ENCODE measurements at regions not wholly inside any gene's neighbourhood (a gene's known extent, or its start where the extent isn't known, plus 50 kb on each side); places are given as distances from the start of the nearest gene placed in this dataset.

- Histone ChIP-seq H3K4me3 (ENCODE audit: low read length) (no peak overlapping the region), H2AFZ (ENCODE audit: low read depth, low read length) (no peak overlapping the region), H3K27ac (ENCODE audit: low read length) (no peak overlapping the region), H3K4me1 (ENCODE audit: low read length) (no peaks in the 10 kb centered on the region), H4K20me1 (ENCODE audit: insufficient read depth, low read length) (no peaks in the 10 kb centered on the region), H3K4me2 (ENCODE audit: low read length) (no peak overlapping the region), H3K9me3 (ENCODE audit: insufficient read depth, low read length) (no peaks in the 10 kb centered on the region), H3K27me3 (ENCODE audit: low read depth, low read length) (peaks cover 15% of the 10 kb centered on the region), H3K36me3 (replicated peaks; ENCODE audit: low read depth, low read length) (no peaks in the 10 kb centered on the region), H3K79me2 (ENCODE audit: low read length) (no peaks in the 10 kb centered on the region), H3K9ac (ENCODE audit: low read length) (no peak overlapping the region)
- TF ChIP-seq EZH2phosphoT487 (IDR thresholded peaks at IDR 0.05; ENCODE audit: low read depth) (no peak), CTCF (IDR thresholded peaks at IDR 0.05; ENCODE audit: low read depth, low read length) (no peak)
Measured at GRCh38 chr22:27168681-27169080, 511.3 kb downstream of the MIAT start.

- no peak overlapping the region for H3K9ac ChIP-seq (ENCODE audit: low read length)
- TF ChIP-seq CTCF (IDR thresholded peaks at IDR 0.05; ENCODE audit: low read depth, low read length) (no peak), EZH2phosphoT487 (IDR thresholded peaks at IDR 0.05; ENCODE audit: low read depth) (no peak)
- H3K79me2 ChIP-seq (ENCODE audit: low read length) = no peaks in the 10 kb centered on the region
- H3K9me3 ChIP-seq (ENCODE audit: insufficient read depth, low read length) = no peaks in the 10 kb centered on the region
- no peaks in the 10 kb centered on the region for H3K4me1 ChIP-seq (ENCODE audit: low read length)
- no peak overlapping the region for H3K4me3 ChIP-seq (ENCODE audit: low read length)
- H3K36me3 ChIP-seq (replicated peaks; ENCODE audit: low read depth, low read length) = no peaks in the 10 kb centered on the region
- no peak overlapping the region for H3K27ac ChIP-seq (ENCODE audit: low read length)
- H2AFZ ChIP-seq (ENCODE audit: low read depth, low read length) = no peak overlapping the region
- no peak overlapping the region for H3K4me2 ChIP-seq (ENCODE audit: low read length)
- no peaks in the 10 kb centered on the region for H4K20me1 ChIP-seq (ENCODE audit: insufficient read depth, low read length)
- H3K27me3 ChIP-seq (ENCODE audit: low read depth, low read length) = peaks cover 18% of the 10 kb centered on the region
Measured at GRCh38 chr22:27170491-27170890, 513.1 kb downstream of the MIAT start.

GRCh38 chr22:27171212-27171611, 513.8 kb downstream of the MIAT start:
- no peak overlapping the region for H3K4me2 ChIP-seq (ENCODE audit: low read length)
- no peak overlapping the region for H2AFZ ChIP-seq (ENCODE audit: low read depth, low read length)
- H3K36me3 ChIP-seq (replicated peaks; ENCODE audit: low read depth, low read length) = no peaks in the 10 kb centered on the region
- H4K20me1 ChIP-seq (ENCODE audit: insufficient read depth, low read length) = no peaks in the 10 kb centered on the region
- TF ChIP-seq EZH2phosphoT487 (IDR thresholded peaks at IDR 0.05; ENCODE audit: low read depth) (no peak), CTCF (IDR thresholded peaks at IDR 0.05; ENCODE audit: low read depth, low read length) (no peak)
- no peaks in the 10 kb centered on the region for H3K9me3 ChIP-seq (ENCODE audit: insufficient read depth, low read length)
- peaks cover 20% of the 10 kb centered on the region for H3K27me3 ChIP-seq (ENCODE audit: low read depth, low read length)
- no peak overlapping the region for H3K9ac ChIP-seq (ENCODE audit: low read length)
- H3K27ac ChIP-seq (ENCODE audit: low read length) = no peak overlapping the region
- no peaks in the 10 kb centered on the region for H3K79me2 ChIP-seq (ENCODE audit: low read length)
- no peaks in the 10 kb centered on the region for H3K4me1 ChIP-seq (ENCODE audit: low read length)
- no peak overlapping the region for H3K4me3 ChIP-seq (ENCODE audit: low read length)

GRCh38 chr22:27173530-27173929, 516.1 kb downstream of the MIAT start:
- no peak overlapping the region for H2AFZ ChIP-seq (ENCODE audit: low read depth, low read length)
- H4K20me1 ChIP-seq (ENCODE audit: insufficient read depth, low read length) = no peaks in the 10 kb centered on the region
- H3K36me3 ChIP-seq (replicated peaks; ENCODE audit: low read depth, low read length) = no peaks in the 10 kb centered on the region
- H3K27ac ChIP-seq (ENCODE audit: low read length) = no peak overlapping the region
- no peak overlapping the region for H3K9ac ChIP-seq (ENCODE audit: low read length)
- TF ChIP-seq CTCF (IDR thresholded peaks at IDR 0.05; ENCODE audit: low read depth, low read length) = no peak
- TF ChIP-seq EZH2phosphoT487 (IDR thresholded peaks at IDR 0.05; ENCODE audit: low read depth) = no peak
- no peak overlapping the region for H3K4me3 ChIP-seq (ENCODE audit: low read length)
- peaks cover 24% of the 10 kb centered on the region for H3K27me3 ChIP-seq (ENCODE audit: low read depth, low read length)
- no peaks in the 10 kb centered on the region for H3K4me1 ChIP-seq (ENCODE audit: low read length)
- H3K4me2 ChIP-seq (ENCODE audit: low read length) = no peak overlapping the region
- no peaks in the 10 kb centered on the region for H3K79me2 ChIP-seq (ENCODE audit: low read length)
- no peaks in the 10 kb centered on the region for H3K9me3 ChIP-seq (ENCODE audit: insufficient read depth, low read length)
